GM12891 (cell line): ENCODE measurements at regions not wholly inside any gene's neighbourhood (a gene's known extent, or its start where the extent isn't known, plus 50 kb on each side); places are given as distances from the start of the nearest gene placed in this dataset.

Source experiments
- POLR2A ChIP-seq: IDR thresholded peaks from 2 replicates; pipeline ENCODE4 v1.6.1; 2011; ENCODE audit warnings: low read depth, low read length, control low read depth
- POLR2AphosphoS5 ChIP-seq: IDR thresholded peaks from 2 replicates; pipeline ENCODE4 v1.6.1; 2011; ENCODE audit warnings: low read depth, low read length, control low read depth
- SPI1 ChIP-seq: IDR thresholded peaks from 2 replicates; pipeline ENCODE4 v1.6.1; 2011; ENCODE audit warnings: low read depth, low read length, control low read depth
- TAF1 ChIP-seq: IDR thresholded peaks from 2 replicates; pipeline ENCODE4 v1.6.1; 2011; ENCODE audit warnings: low read depth, low read length, control low read depth

DNA sequence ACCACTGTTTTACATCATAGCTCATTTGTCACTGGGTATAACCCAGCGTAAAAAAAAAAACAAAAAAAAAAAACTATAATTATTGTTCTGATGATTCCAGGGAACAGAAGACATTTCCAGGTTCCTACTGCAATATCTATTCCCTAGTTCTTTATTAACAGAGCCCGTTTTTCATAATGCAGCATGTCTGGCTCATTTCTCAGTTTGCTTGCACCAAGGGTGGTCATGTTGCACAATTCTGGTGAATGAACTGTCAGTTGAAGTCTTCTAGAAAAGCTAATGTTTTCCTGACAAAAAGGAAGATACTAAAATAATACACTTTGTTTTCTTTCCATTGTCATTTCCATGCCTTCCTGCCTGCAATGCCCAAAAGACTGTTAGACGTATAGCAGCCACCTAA lies 180.1 kb downstream of the RDH14 start:
- TF ChIP-seq POLR2A (no peak), POLR2AphosphoS5 (no peak), TAF1 (no peak), SPI1 (no peak)
